ENCODE measurements at regions not wholly inside any gene's neighbourhood (a gene's known extent, or its start where the extent isn't known, plus 50 kb on each side); places are given as distances from the start of the nearest gene placed in this dataset.
"Not testable (repeated sequence)": the region's sequence is repeated elsewhere in the genome, so short reads cannot be mapped to it uniquely, and the experiment has no call there.

- no peak for DNase-seq (ENCODE audit: low spot score)
- in situ Hi-C loops (cut with HindIII; ENCODE audit: low sequenced_read_pairs): no loop called here
Observed at GRCh38 chr15:57870667-57871066, 164.2 kb downstream of the POLR2M start.

- DNase-seq (ENCODE audit: low spot score): no peak
- in situ Hi-C loops (cut with HindIII; ENCODE audit: low sequenced_read_pairs): no loop called here
Observed at GRCh38 chr15:57872281-57873030, 165.9 kb downstream of the POLR2M start.

GRCh38 chr15:57873564-57874209, 167.2 kb downstream of the POLR2M start:
- no peak for DNase-seq (ENCODE audit: low spot score)
- in situ Hi-C loops (cut with HindIII; ENCODE audit: low sequenced_read_pairs): no loop called here

GRCh38 chr15:57875347-57875746, 168.8 kb downstream of the POLR2M start:
- in situ Hi-C loops (cut with HindIII; ENCODE audit: low sequenced_read_pairs): no loop called here
- no peak for DNase-seq (ENCODE audit: low spot score)

- in situ Hi-C loops (cut with HindIII; ENCODE audit: low sequenced_read_pairs): no loop called here
- DNase-seq (ENCODE audit: low spot score): no peak
Observed at GRCh38 chr15:57878573-57878972, 172.1 kb downstream of the POLR2M start.

- in situ Hi-C loops (cut with HindIII; ENCODE audit: low sequenced_read_pairs): no loop called here
- DNase-seq (ENCODE audit: low spot score): no peak
Observed at GRCh38 chr15:57881361-57881760, 174.8 kb downstream of the POLR2M start.

GRCh38 chr15:57881972-57882371, 175.5 kb downstream of the POLR2M start:
- DNase-seq (ENCODE audit: low spot score): no peak
- in situ Hi-C loops (cut with HindIII; ENCODE audit: low sequenced_read_pairs): no loop called here

- no peak for DNase-seq (ENCODE audit: low spot score)
- in situ Hi-C loops (cut with HindIII; ENCODE audit: low sequenced_read_pairs): no loop called here
Observed at GRCh38 chr15:57883701-57884100, 177.2 kb downstream of the POLR2M start.

GRCh38 chr15:57884936-57885335, 178.4 kb downstream of the POLR2M start:
- in situ Hi-C loops (cut with HindIII; ENCODE audit: low sequenced_read_pairs): no loop called here
- DNase-seq (ENCODE audit: low spot score): no peak

GRCh38 chr15:57885435-57885834, 178.9 kb downstream of the POLR2M start:
- DNase-seq (ENCODE audit: low spot score): no peak
- in situ Hi-C loops (cut with HindIII; ENCODE audit: low sequenced_read_pairs): no loop called here

- in situ Hi-C loops (cut with HindIII; ENCODE audit: low sequenced_read_pairs): no loop called here
- no peak for DNase-seq (ENCODE audit: low spot score)
Observed at GRCh38 chr15:57887825-57888224, 177.7 kb downstream of the ALDH1A2 start.

- in situ Hi-C loops (cut with HindIII; ENCODE audit: low sequenced_read_pairs): no loop called here
- DNase-seq (ENCODE audit: low spot score): no peak
Observed at GRCh38 chr15:57890351-57890750, 175.2 kb downstream of the ALDH1A2 start.

GRCh38 chr15:57890878-57891277, 174.6 kb downstream of the ALDH1A2 start:
- in situ Hi-C loops (cut with HindIII; ENCODE audit: low sequenced_read_pairs): no loop called here
- no peak for DNase-seq (ENCODE audit: low spot score)

GRCh38 chr15:57892181-57892580, 173.3 kb downstream of the ALDH1A2 start:
- in situ Hi-C loops (cut with HindIII; ENCODE audit: low sequenced_read_pairs): no loop called here
- DNase-seq (ENCODE audit: low spot score): no peak

- DNase-seq (ENCODE audit: low spot score): no peak
- in situ Hi-C loops (cut with HindIII; ENCODE audit: low sequenced_read_pairs): no loop called here
Observed at GRCh38 chr15:57893040-57893439, 172.5 kb downstream of the ALDH1A2 start.

- in situ Hi-C loops (cut with HindIII; ENCODE audit: low sequenced_read_pairs): no loop called here
Observed at GRCh38 chr15:57895291-57895690, 170.2 kb downstream of the ALDH1A2 start.

GRCh38 chr15:57896114-57896513, 169.4 kb downstream of the ALDH1A2 start:
- in situ Hi-C loops (cut with HindIII; ENCODE audit: low sequenced_read_pairs): no loop called here
- DNase-seq (ENCODE audit: low spot score): no peak

More at GRCh38 chr15:57895291-57895690, 170.2 kb downstream of the ALDH1A2 start:
- no peak for DNase-seq (ENCODE audit: low spot score)

- in situ Hi-C loops (cut with HindIII; ENCODE audit: low sequenced_read_pairs); DNase-seq (ENCODE audit: low spot score): not testable (repeated sequence)
Observed at GRCh38 chr15:57896899-57897298, 168.6 kb downstream of the ALDH1A2 start.

GRCh38 chr15:57897870-57898269, 167.6 kb downstream of the ALDH1A2 start:
- in situ Hi-C loops (cut with HindIII; ENCODE audit: low sequenced_read_pairs): no loop called here
- DNase-seq (ENCODE audit: low spot score): no peak

GRCh38 chr15:57902155-57902554, 163.4 kb downstream of the ALDH1A2 start:
- no peak for DNase-seq (ENCODE audit: low spot score)
- in situ Hi-C loops (cut with HindIII; ENCODE audit: low sequenced_read_pairs): no loop called here
